ENCODE measurements at regions not wholly inside any gene's neighbourhood (a gene's known extent, or its start where the extent isn't known, plus 50 kb on each side); places are given as distances from the start of the nearest gene placed in this dataset.

DNA sequence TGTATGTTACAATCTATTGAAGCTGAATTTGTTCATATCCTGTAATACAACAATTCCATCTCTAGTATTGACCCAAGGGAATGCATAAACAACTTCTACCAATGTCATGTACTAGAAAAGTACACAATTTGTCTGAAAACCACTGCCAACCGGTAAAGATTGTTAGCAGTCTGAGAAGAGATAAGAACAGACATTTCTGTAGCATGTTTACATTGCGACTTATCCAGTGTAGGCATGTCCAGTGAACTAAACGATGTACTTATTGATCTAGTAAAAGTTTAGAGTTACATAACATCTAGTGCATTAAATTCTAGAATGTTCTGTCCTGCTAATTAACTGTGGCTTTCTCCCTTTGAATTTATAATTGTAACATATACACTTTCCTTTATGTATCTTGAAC, 425.9 kb downstream of the SLITRK6 start:
- TF ChIP-seq, protein P1, sequence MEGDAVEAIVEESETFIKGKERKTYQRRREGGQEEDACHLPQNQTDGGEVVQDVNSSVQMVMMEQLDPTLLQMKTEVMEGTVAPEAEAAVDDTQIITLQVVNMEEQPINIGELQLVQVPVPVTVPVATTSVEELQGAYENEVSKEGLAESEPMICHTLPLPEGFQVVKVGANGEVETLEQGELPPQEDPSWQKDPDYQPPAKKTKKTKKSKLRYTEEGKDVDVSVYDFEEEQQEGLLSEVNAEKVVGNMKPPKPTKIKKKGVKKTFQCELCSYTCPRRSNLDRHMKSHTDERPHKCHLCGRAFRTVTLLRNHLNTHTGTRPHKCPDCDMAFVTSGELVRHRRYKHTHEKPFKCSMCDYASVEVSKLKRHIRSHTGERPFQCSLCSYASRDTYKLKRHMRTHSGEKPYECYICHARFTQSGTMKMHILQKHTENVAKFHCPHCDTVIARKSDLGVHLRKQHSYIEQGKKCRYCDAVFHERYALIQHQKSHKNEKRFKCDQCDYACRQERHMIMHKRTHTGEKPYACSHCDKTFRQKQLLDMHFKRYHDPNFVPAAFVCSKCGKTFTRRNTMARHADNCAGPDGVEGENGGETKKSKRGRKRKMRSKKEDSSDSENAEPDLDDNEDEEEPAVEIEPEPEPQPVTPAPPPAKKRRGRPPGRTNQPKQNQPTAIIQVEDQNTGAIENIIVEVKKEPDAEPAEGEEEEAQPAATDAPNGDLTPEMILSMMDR (conservative IDR thresholded peaks at IDR 0.05; ENCODE audit: low read length) = no peak
- no peak for TF ChIP-seq EZH2phosphoT487 (IDR thresholded peaks at IDR 0.05; ENCODE audit: borderline replicate concordance)
